Endothelial cell of umbilical vein (primary cell): ENCODE measurements at regions not wholly inside any gene's neighbourhood (a gene's known extent, or its start where the extent isn't known, plus 50 kb on each side); places are given as distances from the start of the nearest gene placed in this dataset.
A peak's percentile ranks its signal among the peaks of the same experiment; 100 is the strongest.

Source experiments
- BruUV-seq: library from RNA; stranded (reverse); fragments of 400-500 nt; replicated peaks from 2 replicates; lab custom pipeline; 2021; lab: Mats Ljungman, UMichigan
- CTCF ChIA-PET: fragments of 300-600, 350-600 bp; sonication (Branson Sonifier 250); formaldehyde crosslinking; loops from one replicate; lab custom pipeline; 2021; ENCODE audit warnings: antibody characterized with exemption, inconsistent platforms; lab: Charles Lee
- POLR2A ChIA-PET: fragments of 300-600, 350-600 bp; sonication (Branson Sonifier 250); formaldehyde crosslinking; loops from one replicate; lab custom pipeline; 2021; ENCODE audit warnings: antibody characterized with exemption, inconsistent platforms; lab: Charles Lee
- DNase-seq: peaks from one replicate; pipeline ENCODE4 v3.0.0-alpha.2; 2011; ENCODE audit warnings: low read depth, low spot score
- FAIRE-seq: peaks from 2 replicates; lab custom pipeline; 2011; peaks lifted over from hg19 to GRCh38; lab: Jason Lieb, UNC
- H2AFZ ChIP-seq: 2 replicates; pipeline ENCODE4 v1.6.0; 2012; ENCODE audit warnings: low read depth, low read length, control low read depth, inconsistent platforms
- H3K27ac ChIP-seq: 2 replicates; pipeline ENCODE4 v1.5.1; 2011; ENCODE audit warnings: low read depth, mild to moderate bottlenecking, control low read depth, low read length, moderate library complexity; ENCODE audit not compliant: insufficient read depth
- H3K27me3 ChIP-seq, 2 experiments: 2 replicates each; pipeline versions ENCODE4 v1.6.0 to v1.6.1; 2011; ENCODE audit warnings: low read length in 2 of 2, mixed read lengths in 1 of 2; ENCODE audit not compliant: control insufficient read depth in 2 of 2, insufficient read depth in 2 of 2
- H3K36me3 ChIP-seq, 2 experiments: 2 replicates in 1 of 2; 3 replicates in 1 of 2; pipeline ENCODE4 v1.5.1; 2011; ENCODE audit warnings: low read length in 2 of 2, mild to moderate bottlenecking in 1 of 2, moderate library complexity in 1 of 2; ENCODE audit not compliant: control insufficient read depth in 2 of 2, insufficient read depth in 2 of 2; ENCODE audit errors: extremely low read depth in 1 of 2
- H3K4me1 ChIP-seq: 3 replicates; pipeline ENCODE4 v1.5.1; 2011; ENCODE audit warnings: mild to moderate bottlenecking, low read length; ENCODE audit not compliant: control insufficient read depth, insufficient read depth; ENCODE audit errors: extremely low read depth
- H3K4me2 ChIP-seq: 2 replicates; pipeline ENCODE4 v1.6.1; 2011; ENCODE audit warnings: low read length, control low read depth, mixed read lengths; ENCODE audit not compliant: insufficient read depth
- H3K4me3 ChIP-seq, 3 experiments: fragments of 200-600 bp in 1 of 3; sonication (generic), shearing (Covaris generic) in 1 of 3; replicated peaks in 1 of 3; 2 replicates each; pipeline ENCODE4 v1.5.1; 2011 to 2016; ENCODE audit warnings: control low read depth in 3 of 3, low read length in 3 of 3, mild to moderate bottlenecking in 2 of 3, inconsistent platforms in 1 of 3, low read depth in 1 of 3, moderate library complexity in 1 of 3; ENCODE audit not compliant: insufficient read depth in 1 of 3
- H3K79me2 ChIP-seq: 2 replicates; pipeline ENCODE4 v1.6.0; 2012; ENCODE audit warnings: low read length, inconsistent platforms; ENCODE audit not compliant: control insufficient read depth, insufficient read depth
- H3K9ac ChIP-seq: replicated peaks from 2 replicates; pipeline ENCODE3; 2011; ENCODE audit warnings: low read length, control low read depth; ENCODE audit not compliant: insufficient read depth; ENCODE audit errors: extremely low read depth
- H3K9me1 ChIP-seq: replicated peaks from 3 replicates; pipeline ENCODE4 v1.6.0; 2011; ENCODE audit warnings: mild to moderate bottlenecking, low read length; ENCODE audit not compliant: control insufficient read depth, insufficient read depth; ENCODE audit errors: extremely low read depth
- H3K9me3 ChIP-seq: replicated peaks from 2 replicates; pipeline ENCODE4 v1.5.1; 2012; ENCODE audit warnings: low read length, inconsistent platforms; ENCODE audit not compliant: control insufficient read depth, insufficient read depth
- H4K20me1 ChIP-seq: replicated peaks from 2 replicates; pipeline ENCODE3; 2011; ENCODE audit warnings: mild to moderate bottlenecking, low read length; ENCODE audit not compliant: control insufficient read depth, insufficient read depth; ENCODE audit errors: extremely low read depth
- FOS ChIP-seq: IDR thresholded peaks from 2 replicates; pipeline ENCODE4 v1.6.1; 2011; ENCODE audit warnings: mild to moderate bottlenecking, low read length, moderate library complexity, borderline replicate concordance; ENCODE audit not compliant: insufficient read depth
- GATA2 ChIP-seq: IDR thresholded peaks from 2 replicates; pipeline ENCODE4 v1.7.0; 2011; ENCODE audit warnings: low read depth, mild to moderate bottlenecking, moderate library complexity, mixed read lengths, low read length; ENCODE audit not compliant: insufficient read length, insufficient read depth
- POLR2A ChIP-seq: IDR thresholded peaks from 2 replicates; pipeline ENCODE4 v1.6.1; 2012; ENCODE audit warnings: low read depth, mild to moderate bottlenecking, control low read depth, low read length
- POLR2AphosphoS5 ChIP-seq: IDR thresholded peaks from 2 replicates; pipeline ENCODE4 v1.6.1; 2012; ENCODE audit warnings: low read depth, mild to moderate bottlenecking, control low read depth, low read length, moderate library complexity; ENCODE audit not compliant: insufficient read depth
- dilution Hi-C: fragments of 300-500 bp; cut with MboI; formaldehyde crosslinking; loops from one replicate; pipeline ENCODE4 v1.15.0; 2019; ENCODE audit warnings: low sequenced_read_pairs; ENCODE audit not compliant: extremely low pct_ligation_motif_present
- intact Hi-C: fragments of 100-400 bp; cut with micrococcal nuclease; formaldehyde crosslinking; loops from one replicate; pipeline ENCODE4 v1.10.0; 2022

DNA sequence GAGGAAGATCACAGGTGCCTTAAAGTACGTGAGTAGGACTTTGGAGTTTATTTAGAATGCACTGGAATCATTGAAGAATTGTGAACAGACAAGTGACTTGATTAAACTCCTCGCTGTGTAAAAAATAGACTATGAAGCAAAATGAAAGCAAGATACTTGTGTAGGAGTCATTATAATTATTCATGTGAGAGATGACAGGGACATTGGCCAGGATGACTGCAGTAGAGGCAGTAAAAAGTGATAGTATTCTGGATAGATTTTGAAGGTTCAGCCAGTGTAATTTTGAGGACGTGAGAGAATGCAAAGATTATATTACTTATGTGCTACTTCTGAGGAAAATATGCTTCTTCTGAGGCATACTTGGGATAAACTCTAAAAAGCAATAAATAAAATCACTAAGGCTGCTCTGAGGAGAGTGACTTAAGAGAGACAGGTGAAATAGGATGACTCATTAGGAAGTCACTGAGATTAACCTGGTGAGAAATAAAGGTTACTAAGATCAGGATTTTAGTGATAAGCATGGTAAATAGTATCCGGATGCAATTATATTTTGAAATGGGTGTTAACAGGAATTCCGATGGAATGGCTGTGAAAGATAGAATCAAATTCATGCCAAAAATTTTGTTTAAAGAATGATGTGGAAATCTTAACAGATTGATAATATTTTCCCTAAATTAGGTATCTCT is 202.0 kb downstream of the CENPW start:
- intact Hi-C loops = no loop called here
- Histone ChIP-seq H4K20me1 (no peaks in the 10 kb centered on the region), H3K27me3 (no peaks in the 10 kb centered on the region), H3K79me2 (no peaks in the 10 kb centered on the region), H3K27ac (no peak overlapping the region), H3K4me1 (peaks cover 4% of the 10 kb centered on the region), H3K9me1 (no peaks in the 10 kb centered on the region), H3K36me3 (no peaks in the 10 kb centered on the region), H2AFZ (no peak overlapping the region), H3K4me2 (no peak overlapping the region), H3K9me3 (no peaks in the 10 kb centered on the region), H3K9ac (no peak overlapping the region), H3K4me3 (no peak overlapping the region)
- dilution Hi-C loops = no loop called here
- FAIRE-seq (no peak), DNase-seq (no peak)
- no TSS peak for BruUV-seq
- TF ChIP-seq POLR2AphosphoS5 (no peak), FOS (no peak), GATA2 (peak; percentile 34)
- ChIA-PET CTCF (no interaction called here), POLR2A (no interaction called here)

DNA sequence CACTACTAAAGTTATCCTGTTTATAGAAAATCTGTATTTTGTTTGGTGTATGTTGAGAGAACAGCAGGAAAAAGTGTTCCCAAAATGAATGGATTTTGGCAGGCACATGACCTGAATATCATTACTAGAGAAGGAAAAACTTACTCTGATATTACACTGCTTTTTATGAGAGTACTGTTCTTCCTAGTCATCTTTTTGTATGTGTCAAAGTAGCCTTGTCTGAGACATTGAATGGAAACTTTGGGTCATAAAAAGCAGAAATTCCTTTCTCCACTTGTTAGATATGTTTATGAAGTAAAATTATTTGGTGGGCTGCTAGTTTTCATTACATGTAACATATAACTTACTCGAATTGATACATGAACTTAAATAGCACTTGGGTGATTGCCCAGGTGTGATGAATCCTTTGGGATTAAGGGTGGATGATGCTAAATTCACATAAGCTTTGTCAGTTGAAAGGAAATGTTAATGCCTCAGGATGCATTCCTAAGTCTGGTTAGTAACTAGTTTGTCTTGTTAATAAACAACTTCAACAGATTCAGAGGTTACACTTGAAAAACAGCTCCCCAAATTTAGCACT is 206.7 kb downstream of the CENPW start:
- H3K9me3 ChIP-seq = no peaks in the 10 kb centered on the region
- H3K9me1 ChIP-seq = no peaks in the 10 kb centered on the region
- no TSS peak for BruUV-seq
- no peaks in the 10 kb centered on the region for H3K36me3 ChIP-seq
- no peak overlapping the region for H3K4me2 ChIP-seq
- intact Hi-C loops (no loop called here), dilution Hi-C loops (no loop called here)
- no peak overlapping the region for H3K27ac ChIP-seq
- TF ChIP-seq POLR2A = no peak
- no peaks in the 10 kb centered on the region for H3K79me2 ChIP-seq
- H3K4me1 ChIP-seq = no peaks in the 10 kb centered on the region
- no peak for FAIRE-seq
- H3K9ac ChIP-seq = no peak overlapping the region
- ChIA-PET POLR2A (no interaction called here), CTCF (no interaction called here)
- H2AFZ ChIP-seq = no peak overlapping the region
- DNase-seq = no peak
- no peaks in the 10 kb centered on the region for H4K20me1 ChIP-seq
- H3K4me3 ChIP-seq = no peak overlapping the region
- H3K27me3 ChIP-seq = no peaks in the 10 kb centered on the region
